Uterus (tissue), 2 donors: ENCODE measurements at regions not wholly inside any gene's neighbourhood (a gene's known extent, or its start where the extent isn't known, plus 50 kb on each side); places are given as distances from the start of the nearest gene placed in this dataset.

ENCODE experiments used
- POLR2A ChIP-seq, 2 donors: fragments of 450-650 bp; IDR thresholded peaks; one replicate each; pipeline ENCODE4 v1.6.1; 2016; ENCODE audit warnings: antibody characterized with exemption in 2 of 2, mild to moderate bottlenecking in 1 of 2, moderate library complexity in 1 of 2
- TF ChIP-seq, protein P1 (sequence below), 4 experiments: fragments of 200-600 bp in 2 of 4; fragments of 450-650 bp in 2 of 4; sonication (generic) in 2 of 4; IDR thresholded peaks; one replicate each; pipeline ENCODE4 v1.5.1; 2016 to 2019; ENCODE audit warnings: antibody characterized with exemption in 4 of 4, mild to moderate bottlenecking in 2 of 4, moderate library complexity in 1 of 4

DNA sequence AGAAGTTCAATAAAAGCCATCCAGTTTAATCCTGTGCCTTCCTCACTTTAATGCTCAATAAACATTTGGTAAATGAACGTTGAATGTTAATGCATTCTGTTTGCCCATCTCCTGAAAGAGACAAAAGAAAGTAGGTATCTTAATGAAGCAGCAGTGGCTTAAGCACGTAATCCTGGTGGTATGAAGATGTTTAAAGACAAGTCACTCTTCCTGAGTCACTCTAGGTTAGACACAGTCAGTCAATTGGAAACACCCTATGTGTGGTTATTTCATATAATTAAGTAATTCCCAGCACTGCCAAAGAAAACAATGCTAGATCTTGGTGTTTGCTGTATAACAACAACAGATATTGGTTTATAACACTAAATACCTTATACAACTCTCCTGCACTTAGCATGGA lies 334.0 kb upstream of the FMN2 start:
- TF ChIP-seq POLR2A (IDR thresholded peaks at IDR 0.05) = no peak
- TF ChIP-seq, protein P1, sequence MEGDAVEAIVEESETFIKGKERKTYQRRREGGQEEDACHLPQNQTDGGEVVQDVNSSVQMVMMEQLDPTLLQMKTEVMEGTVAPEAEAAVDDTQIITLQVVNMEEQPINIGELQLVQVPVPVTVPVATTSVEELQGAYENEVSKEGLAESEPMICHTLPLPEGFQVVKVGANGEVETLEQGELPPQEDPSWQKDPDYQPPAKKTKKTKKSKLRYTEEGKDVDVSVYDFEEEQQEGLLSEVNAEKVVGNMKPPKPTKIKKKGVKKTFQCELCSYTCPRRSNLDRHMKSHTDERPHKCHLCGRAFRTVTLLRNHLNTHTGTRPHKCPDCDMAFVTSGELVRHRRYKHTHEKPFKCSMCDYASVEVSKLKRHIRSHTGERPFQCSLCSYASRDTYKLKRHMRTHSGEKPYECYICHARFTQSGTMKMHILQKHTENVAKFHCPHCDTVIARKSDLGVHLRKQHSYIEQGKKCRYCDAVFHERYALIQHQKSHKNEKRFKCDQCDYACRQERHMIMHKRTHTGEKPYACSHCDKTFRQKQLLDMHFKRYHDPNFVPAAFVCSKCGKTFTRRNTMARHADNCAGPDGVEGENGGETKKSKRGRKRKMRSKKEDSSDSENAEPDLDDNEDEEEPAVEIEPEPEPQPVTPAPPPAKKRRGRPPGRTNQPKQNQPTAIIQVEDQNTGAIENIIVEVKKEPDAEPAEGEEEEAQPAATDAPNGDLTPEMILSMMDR (IDR thresholded peaks at IDR 0.05) = no peak
